HCT116 (cell line): ENCODE measurements at regions not wholly inside any gene's neighbourhood (a gene's known extent, or its start where the extent isn't known, plus 50 kb on each side); places are given as distances from the start of the nearest gene placed in this dataset.

Experiments
- ATAC-seq: fragments of 200-7000 bp; cut with Tn5 transposase; 2 replicates; pipeline ENCODE4 v1.9.1; 2020; ENCODE audit warnings: mild to moderate bottlenecking, moderate library complexity
- BruUV-seq: library from RNA; stranded (reverse); fragments of 400-500 nt; replicated peaks from 2 replicates; lab custom pipeline; 2021; lab: Mats Ljungman, UMichigan
- CTCF ChIA-PET: fragments of 300-600 bp; sonication (Branson Sonifier 250); formaldehyde crosslinking; loops from one replicate; lab custom pipeline; 2021; ENCODE audit warnings: antibody characterized with exemption; lab: Charles Lee
- POLR2A ChIA-PET: fragments of 300-600, 350-600 bp; sonication (Branson Sonifier 250); formaldehyde crosslinking; loops from one replicate; lab custom pipeline; 2021; ENCODE audit warnings: antibody characterized with exemption; lab: Charles Lee
- RAD21 ChIA-PET, 2 experiments: fragments of 300-600 bp; sonication (Branson Sonifier 250); formaldehyde crosslinking; loops; one replicate each; lab custom pipeline; 2023; ENCODE audit warnings: low total read pairs in 2 of 2; ENCODE audit not compliant: uncharacterized antibody in 2 of 2, unreplicated experiment in 2 of 2, low non-redundant PET in 1 of 2; lab: Charles Lee
- DNase-seq: peaks from one replicate; pipeline ENCODE4 v3.0.0-alpha.2; 2010; ENCODE audit warnings: low read depth, low spot score
- H2AFZ ChIP-seq: fragments of 200-600 bp; shearing (Covaris generic), sonication (generic); 2 replicates; pipeline ENCODE4 v1.6.1; 2017; ENCODE audit warnings: low read depth, mixed run types, mixed read lengths, antibody characterized with exemption, low read length; ENCODE audit not compliant: poor library complexity, severe bottlenecking
- H3K27ac ChIP-seq: 2 replicates; pipeline ENCODE4 v1.5.1; 2012; ENCODE audit warnings: low read depth, low read length
- H3K27me3 ChIP-seq: fragments of 200-600 bp; sonication (generic); 2 replicates; pipeline ENCODE4 v1.6.1; 2016; ENCODE audit warnings: mixed run types, low read length, mixed read lengths; ENCODE audit not compliant: insufficient read depth
- H3K36me3 ChIP-seq, 2 experiments: fragments of 200-500 bp in 1 of 2; fragments of 200-600 bp in 1 of 2; sonication (Bioruptor generic) in 1 of 2; sonication (generic) in 1 of 2; 2 replicates each; pipeline versions ENCODE4 v1.5.1 to v1.6.1; 2014 to 2016; ENCODE audit warnings: low read length in 2 of 2, inconsistent platforms in 1 of 2, mixed read lengths in 1 of 2, mixed run types in 1 of 2; ENCODE audit not compliant: insufficient read depth in 2 of 2, control insufficient read depth in 1 of 2
- H3K4me1 ChIP-seq, 2 experiments: fragments of 200-600 bp in 1 of 2; sonication (generic) in 1 of 2; 2 replicates each; pipeline versions ENCODE4 v1.5.1 to v1.6.1; 2012 to 2017; ENCODE audit warnings: low read length in 2 of 2, inconsistent platforms in 1 of 2, mild to moderate bottlenecking in 1 of 2, mixed read lengths in 1 of 2, mixed run types in 1 of 2, moderate library complexity in 1 of 2; ENCODE audit not compliant: insufficient read depth in 2 of 2, control insufficient read depth in 1 of 2
- H3K4me2 ChIP-seq: fragments of 200-600 bp; sonication (generic); 2 replicates; pipeline ENCODE4 v1.6.1; 2017; ENCODE audit warnings: mixed run types, low read length, mixed read lengths
- H3K4me3 ChIP-seq, 2 experiments: fragments of 200-600 bp in 1 of 2; sonication (generic) in 1 of 2; replicated peaks in 1 of 2; 2 replicates each; pipeline ENCODE4 v1.5.1; 2011 to 2016; ENCODE audit warnings: low read length in 2 of 2, control low read depth in 1 of 2, low read depth in 1 of 2, mild to moderate bottlenecking in 1 of 2, mixed read lengths in 1 of 2, mixed run types in 1 of 2
- H3K79me2 ChIP-seq: fragments of 200-600 bp; sonication (generic); 2 replicates; pipeline ENCODE4 v1.6.1; 2017; ENCODE audit warnings: mild to moderate bottlenecking, mixed run types, low read length, moderate library complexity, mixed read lengths; ENCODE audit not compliant: insufficient read depth
- H3K9ac ChIP-seq: fragments of 200-600 bp; sonication (generic); 2 replicates; pipeline ENCODE4 v1.6.1; 2016; ENCODE audit warnings: low read length, mixed read lengths
- H3K9me2 ChIP-seq: fragments of 200-600 bp; sonication (generic), shearing (Covaris generic); 2 replicates; pipeline ENCODE4 v1.6.1; 2017; ENCODE audit warnings: mixed run types, mild to moderate bottlenecking, moderate library complexity; ENCODE audit not compliant: insufficient read depth
- H3K9me3 ChIP-seq, 2 experiments: fragments of 200-500 bp in 1 of 2; fragments of 200-600 bp in 1 of 2; sonication (Bioruptor generic) in 1 of 2; sonication (generic) in 1 of 2; 2 replicates each; pipeline ENCODE4 v1.6.1; 2014 to 2017; ENCODE audit warnings: low read length in 2 of 2, mixed read lengths in 2 of 2, inconsistent platforms in 1 of 2, low read depth in 1 of 2, mild to moderate bottlenecking in 1 of 2, mixed run types in 1 of 2, moderate library complexity in 1 of 2; ENCODE audit not compliant: control insufficient read depth in 1 of 2, insufficient read depth in 1 of 2
- H4K20me1 ChIP-seq: fragments of 200-600 bp; sonication (generic), shearing (Covaris generic); 2 replicates; pipeline ENCODE4 v1.6.1; 2017; ENCODE audit warnings: mixed run types, mild to moderate bottlenecking, moderate library complexity; ENCODE audit not compliant: insufficient read depth
- EGR1 ChIP-seq: IDR thresholded peaks from 2 replicates; pipeline ENCODE4 v1.6.1; 2012; ENCODE audit warnings: low read depth
- EZH2phosphoT487 ChIP-seq: fragments of 200-600 bp; IDR thresholded peaks from 2 replicates; pipeline ENCODE4 v1.6.1; 2018; ENCODE audit warnings: antibody characterized with exemption, borderline replicate concordance
- FOSL1 ChIP-seq: IDR thresholded peaks from 2 replicates; pipeline ENCODE4 v1.6.1; 2012; ENCODE audit warnings: low read depth
- POLR2AphosphoS5 ChIP-seq: IDR thresholded peaks from 2 replicates; pipeline ENCODE4 v1.6.1; 2011; ENCODE audit warnings: mild to moderate bottlenecking, low read depth, low read length, moderate library complexity
- SP1 ChIP-seq: IDR thresholded peaks from 2 replicates; pipeline ENCODE4 v1.6.1; 2012; ENCODE audit warnings: low read depth
- TCF7L2 ChIP-seq: IDR thresholded peaks from 2 replicates; pipeline ENCODE4 v1.7.0; 2011; ENCODE audit warnings: borderline replicate concordance, inconsistent platforms; ENCODE audit not compliant: insufficient read depth, insufficient read length; ENCODE audit errors: extremely low read depth
- ZNF274 ChIP-seq: fragments of 200-500 bp; sonication (Bioruptor generic); IDR thresholded peaks from 2 replicates; pipeline ENCODE4 v1.6.1; 2014; ENCODE audit warnings: mild to moderate bottlenecking, low read depth, low read length, inconsistent platforms
- intact Hi-C: fragments of 100-400 bp; cut with micrococcal nuclease; formaldehyde crosslinking; loops from 2 replicates; pipeline ENCODE4 v1.10.0; 2022
- TF ChIP-seq, protein P1 (sequence below): IDR thresholded peaks from 2 replicates; pipeline ENCODE4 v1.6.1; 2012
- TF ChIP-seq, protein P2 (sequence below): IDR thresholded peaks from 2 replicates; pipeline ENCODE4 v1.6.1; 2012; ENCODE audit warnings: low read depth
- TF ChIP-seq, protein P3 (sequence below): IDR thresholded peaks from 2 replicates; pipeline ENCODE4 v1.6.1; 2012

DNA sequence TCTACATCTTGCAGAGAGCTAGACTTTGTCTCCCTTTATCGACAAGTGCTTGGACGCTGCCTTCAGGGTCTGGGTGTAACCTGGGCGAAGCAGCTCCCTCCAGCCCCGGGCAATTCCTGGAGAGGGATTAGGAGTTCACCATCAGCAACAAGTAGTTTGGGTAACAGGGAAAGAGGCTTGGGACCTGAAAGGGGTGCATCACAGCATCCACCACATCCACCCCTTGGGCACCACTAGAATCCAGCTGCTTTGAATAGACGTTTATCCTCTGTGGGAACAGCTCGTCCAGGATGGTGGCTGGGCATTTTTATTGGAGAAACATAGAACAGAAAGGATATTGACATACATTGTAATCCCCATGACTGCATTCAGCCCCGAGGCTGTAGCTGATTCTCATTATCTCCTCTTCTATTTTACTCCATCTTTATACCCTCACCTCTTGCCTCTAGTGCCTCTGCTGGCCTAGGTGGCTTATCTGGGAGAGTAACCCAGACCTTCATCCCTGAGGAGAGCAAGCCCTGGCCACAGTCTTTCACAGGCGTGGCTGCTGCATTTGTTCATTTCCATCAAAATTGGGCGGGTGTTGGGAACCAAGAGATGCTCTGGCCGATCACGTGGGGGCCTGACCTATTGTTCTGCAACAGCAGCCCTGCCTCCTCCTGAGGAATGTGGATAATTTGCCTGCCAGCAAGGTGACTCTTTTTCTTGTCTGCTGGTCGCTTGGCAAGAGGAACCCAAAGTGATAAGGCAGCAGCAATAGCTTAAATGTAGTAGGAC lies 109.2 kb upstream of the RALGAPA2 start:
- Histone ChIP-seq H2AFZ (no peak overlapping the region), H4K20me1 (no peaks in the 10 kb centered on the region), H3K27ac (no peak overlapping the region), H3K36me3 (no peaks in the 10 kb centered on the region), H3K9me2 (no peaks in the 10 kb centered on the region), H3K4me3 (no peak overlapping the region), H3K4me2 (no peak overlapping the region), H3K27me3 (peaks cover 6% of the 10 kb centered on the region; the same call in 1 of the 2 replicates), H3K4me1 (0 out of 4 replicates have a peak, but pooled peaks cover 0 to 5% of the 10 kb centered on the region in 2 experiments), H3K9me3 (no peaks in the 10 kb centered on the region), H3K9ac (no peak overlapping the region), H3K79me2 (no peaks in the 10 kb centered on the region)
- DNase-seq (no peak), ATAC-seq (no peak)
- ChIA-PET POLR2A (no interaction called here), RAD21 (no interaction called here), CTCF (interaction anchor here (1.2 to 1.3 kb wide), 2 partner anchors 16 to 228 kb away, joined by 3 to 5 read pairs; no protein-coding TSS in a partner anchor)
- intact Hi-C loops: loop anchor here (10.0 kb wide), 1 partner anchor 227 kb away; no protein-coding TSS in a partner anchor
- no peak for TF ChIP-seq TCF7L2
- TF ChIP-seq EGR1: no peak
- TF ChIP-seq POLR2AphosphoS5: no peak
- TF ChIP-seq ZNF274: no peak
- no peak for TF ChIP-seq EZH2phosphoT487
- TF ChIP-seq, protein P1, sequence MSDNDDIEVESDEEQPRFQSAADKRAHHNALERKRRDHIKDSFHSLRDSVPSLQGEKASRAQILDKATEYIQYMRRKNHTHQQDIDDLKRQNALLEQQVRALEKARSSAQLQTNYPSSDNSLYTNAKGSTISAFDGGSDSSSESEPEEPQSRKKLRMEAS: no peak
- TF ChIP-seq SP1: no peak
- TF ChIP-seq, protein P2, sequence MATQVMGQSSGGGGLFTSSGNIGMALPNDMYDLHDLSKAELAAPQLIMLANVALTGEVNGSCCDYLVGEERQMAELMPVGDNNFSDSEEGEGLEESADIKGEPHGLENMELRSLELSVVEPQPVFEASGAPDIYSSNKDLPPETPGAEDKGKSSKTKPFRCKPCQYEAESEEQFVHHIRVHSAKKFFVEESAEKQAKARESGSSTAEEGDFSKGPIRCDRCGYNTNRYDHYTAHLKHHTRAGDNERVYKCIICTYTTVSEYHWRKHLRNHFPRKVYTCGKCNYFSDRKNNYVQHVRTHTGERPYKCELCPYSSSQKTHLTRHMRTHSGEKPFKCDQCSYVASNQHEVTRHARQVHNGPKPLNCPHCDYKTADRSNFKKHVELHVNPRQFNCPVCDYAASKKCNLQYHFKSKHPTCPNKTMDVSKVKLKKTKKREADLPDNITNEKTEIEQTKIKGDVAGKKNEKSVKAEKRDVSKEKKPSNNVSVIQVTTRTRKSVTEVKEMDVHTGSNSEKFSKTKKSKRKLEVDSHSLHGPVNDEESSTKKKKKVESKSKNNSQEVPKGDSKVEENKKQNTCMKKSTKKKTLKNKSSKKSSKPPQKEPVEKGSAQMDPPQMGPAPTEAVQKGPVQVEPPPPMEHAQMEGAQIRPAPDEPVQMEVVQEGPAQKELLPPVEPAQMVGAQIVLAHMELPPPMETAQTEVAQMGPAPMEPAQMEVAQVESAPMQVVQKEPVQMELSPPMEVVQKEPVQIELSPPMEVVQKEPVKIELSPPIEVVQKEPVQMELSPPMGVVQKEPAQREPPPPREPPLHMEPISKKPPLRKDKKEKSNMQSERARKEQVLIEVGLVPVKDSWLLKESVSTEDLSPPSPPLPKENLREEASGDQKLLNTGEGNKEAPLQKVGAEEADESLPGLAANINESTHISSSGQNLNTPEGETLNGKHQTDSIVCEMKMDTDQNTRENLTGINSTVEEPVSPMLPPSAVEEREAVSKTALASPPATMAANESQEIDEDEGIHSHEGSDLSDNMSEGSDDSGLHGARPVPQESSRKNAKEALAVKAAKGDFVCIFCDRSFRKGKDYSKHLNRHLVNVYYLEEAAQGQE: no peak
- TF ChIP-seq, protein P3, sequence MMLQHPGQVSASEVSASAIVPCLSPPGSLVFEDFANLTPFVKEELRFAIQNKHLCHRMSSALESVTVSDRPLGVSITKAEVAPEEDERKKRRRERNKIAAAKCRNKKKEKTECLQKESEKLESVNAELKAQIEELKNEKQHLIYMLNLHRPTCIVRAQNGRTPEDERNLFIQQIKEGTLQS: no peak
- no peak for TF ChIP-seq FOSL1
- no TSS peak for BruUV-seq
